Activated CD8-positive, alpha-beta memory T cell treated with anti-CD3 and anti-CD28 coated beads, Interleukin-2, amount 10 ng/mL, durations not matched to agents 7 days and 5 days (primary cell): ENCODE measurements at regions not wholly inside any gene's neighbourhood (a gene's known extent, or its start where the extent isn't known, plus 50 kb on each side); places are given as distances from the start of the nearest gene placed in this dataset.
"Not testable (repeated sequence)": the region's sequence is repeated elsewhere in the genome, so short reads cannot be mapped to it uniquely, and the experiment has no call there.

Source experiments
- ATAC-seq: fragments of 150-1000 bp; cut with Tn5 transposase; one replicate; pipeline ENCODE4 v1.10.0; 2021; ENCODE audit warnings: moderate library complexity
- CTCF ChIA-PET: fragments of 350-600 bp; sonication (Branson Sonifier 250); formaldehyde crosslinking; loops from one replicate; lab custom pipeline; 2021; ENCODE audit warnings: antibody characterized with exemption; lab: Charles Lee
- DNase-seq: peaks from one replicate; pipeline ENCODE4 v3.0.0-alpha.2; 2020
- H3K27ac Mint-ChIP-seq: one replicate; pipeline ENCODE4 v1.8.0; 2021; ENCODE audit warnings: mild to moderate bottlenecking, mixed read lengths
- H3K27me3 Mint-ChIP-seq: one replicate; pipeline ENCODE4 v1.8.0; 2021; ENCODE audit warnings: mixed read lengths
- H3K36me3 Mint-ChIP-seq: one replicate; pipeline ENCODE4 v1.8.0; 2021; ENCODE audit warnings: mild to moderate bottlenecking, mixed read lengths
- H3K4me1 Mint-ChIP-seq: one replicate; pipeline ENCODE4 v1.8.0; 2021; ENCODE audit warnings: mixed read lengths
- H3K4me3 Mint-ChIP-seq: one replicate; pipeline ENCODE4 v1.8.0; 2021; ENCODE audit warnings: mild to moderate bottlenecking, moderate library complexity, mixed read lengths
- H3K9me3 Mint-ChIP-seq: one replicate; pipeline ENCODE4 v1.8.0; 2022; ENCODE audit warnings: low read depth, mixed read lengths

DNA sequence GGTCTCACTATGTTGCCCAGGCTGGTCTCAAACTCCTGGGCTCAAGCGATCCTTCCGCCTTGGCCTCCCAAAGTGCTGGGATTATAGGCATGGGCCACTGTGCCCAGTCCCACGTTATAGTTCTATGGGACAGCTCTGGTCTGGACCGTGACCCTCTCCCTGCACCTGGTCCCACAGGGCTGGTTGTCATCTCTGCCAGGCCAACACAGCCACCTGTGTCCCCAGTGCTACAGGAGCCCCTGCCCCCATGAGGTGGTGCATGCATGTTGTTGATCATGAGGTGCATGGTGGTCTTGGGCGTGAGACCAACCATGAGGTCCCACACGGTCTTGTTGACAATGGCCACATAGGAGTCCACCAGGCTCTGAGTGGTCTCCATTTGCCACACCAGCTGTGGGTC lies 51.0 kb upstream of the UBE2Q2 start:
- DNase-seq, H3K36me3 Mint-ChIP-seq, H3K9me3 Mint-ChIP-seq, H3K4me1 Mint-ChIP-seq, H3K27ac Mint-ChIP-seq, CTCF ChIA-PET, H3K4me3 Mint-ChIP-seq, ATAC-seq: not testable (repeated sequence)
- peaks cover 49% of the 10 kb centered on the region for H3K27me3 Mint-ChIP-seq

DNA sequence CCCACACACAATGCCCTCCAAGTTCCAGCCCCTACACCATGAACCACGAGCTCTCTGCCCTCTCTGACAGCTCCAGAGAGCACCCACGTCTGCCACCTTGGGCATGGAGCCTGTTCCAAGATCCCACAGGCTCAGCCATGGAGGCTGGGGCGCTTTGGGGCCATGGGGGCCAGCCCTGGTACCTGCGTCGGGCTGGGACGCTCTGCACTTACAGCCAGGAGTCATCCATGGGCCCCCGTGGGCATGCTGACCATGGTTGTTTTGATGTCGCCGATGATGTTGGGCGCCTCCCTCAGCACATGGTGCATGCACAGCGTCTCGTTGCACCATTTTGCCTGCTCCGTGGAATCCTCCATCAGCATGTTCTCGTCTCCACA lies 51.9 kb upstream of the UBE2Q2 start:
- Mint-ChIP-seq H3K36me3 (no peaks in the 10 kb centered on the region), H3K4me1 (no peaks in the 10 kb centered on the region), H3K4me3 (no peak overlapping the region), H3K27ac (no peak overlapping the region), H3K9me3 (no peaks in the 10 kb centered on the region), H3K27me3 (peaks cover 51% of the 10 kb centered on the region)
- CTCF ChIA-PET: no interaction called here
- DNase-seq (no peak), ATAC-seq (no peak)

DNA sequence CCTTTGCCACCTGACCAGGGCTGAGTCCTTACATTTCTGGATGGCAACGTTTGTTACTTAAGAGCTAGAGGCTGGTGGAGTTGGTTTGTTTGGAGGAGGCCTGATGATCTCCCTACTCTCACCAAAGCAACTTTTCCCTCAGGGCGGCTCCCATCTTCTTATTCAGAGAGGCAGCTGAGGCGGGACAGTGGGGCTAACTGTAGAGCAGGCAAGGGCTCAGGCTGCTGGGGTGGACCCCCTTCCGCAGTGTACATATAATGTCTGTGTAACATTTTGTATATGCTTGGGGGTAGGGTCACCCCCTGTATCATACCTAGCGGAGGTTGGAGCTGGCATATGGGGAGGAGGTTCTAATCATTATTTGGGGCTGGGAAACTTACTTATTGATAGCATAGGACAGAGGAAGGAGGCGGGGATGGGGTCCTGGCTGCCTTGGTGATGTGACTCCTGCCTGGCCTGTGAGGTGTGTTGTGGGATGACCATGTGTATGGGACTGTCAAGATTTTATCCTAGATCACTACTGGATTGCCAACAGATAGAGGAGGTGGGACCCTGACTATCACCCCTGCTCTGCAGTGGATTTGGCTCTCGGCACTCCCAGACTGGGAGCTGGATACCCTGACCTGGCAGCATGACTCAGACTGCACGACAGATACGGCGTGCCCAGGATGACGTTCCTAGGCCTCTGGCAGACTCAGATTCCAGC lies 52.5 kb upstream of the UBE2Q2 start:
- H3K9me3 Mint-ChIP-seq: no peaks in the 10 kb centered on the region
- H3K4me1 Mint-ChIP-seq: peaks cover 2% of the 10 kb centered on the region
- no peak overlapping the region for H3K27ac Mint-ChIP-seq
- ATAC-seq (no peak), DNase-seq (no peak)
- CTCF ChIA-PET: interaction anchor here (0.7 to 1.0 kb wide), 2 partner anchors 12 to 104 kb away, joined by 3 read pairs; no protein-coding TSS in a partner anchor
- H3K36me3 Mint-ChIP-seq: no peaks in the 10 kb centered on the region
- H3K4me3 Mint-ChIP-seq: no peak overlapping the region
- peaks cover 54% of the 10 kb centered on the region for H3K27me3 Mint-ChIP-seq

DNA sequence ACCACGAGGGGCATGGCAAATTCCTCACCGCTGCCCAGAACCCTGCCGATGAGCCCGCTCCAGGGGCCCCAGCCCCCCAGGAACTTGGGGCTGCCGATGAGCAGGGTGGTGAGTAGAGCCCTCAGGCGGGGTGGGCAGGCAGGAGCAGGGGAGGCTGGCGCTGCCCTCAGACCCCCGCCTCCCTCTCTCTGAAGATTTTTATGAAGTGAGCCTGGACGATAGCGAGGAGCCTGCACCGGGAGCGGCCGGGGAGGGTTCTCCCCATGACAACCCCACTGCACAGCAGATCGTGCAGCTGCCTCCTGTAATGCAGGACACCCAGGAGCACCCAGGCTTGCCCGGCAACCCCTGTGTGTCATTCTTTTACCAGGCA lies 56.7 kb upstream of the UBE2Q2 start:
- H3K4me1 Mint-ChIP-seq: peaks cover 2% of the 10 kb centered on the region
- CTCF ChIA-PET: interaction anchor here (1.2 to 2.0 kb wide), 5 partner anchors 15 to 353 kb away, joined by 3 to 6 read pairs (median 4); a partner anchor contains a TSS
- H3K9me3 Mint-ChIP-seq: no peaks in the 10 kb centered on the region
- DNase-seq: peak; percentile 25
- H3K4me3 Mint-ChIP-seq: no peak overlapping the region
- ATAC-seq: no peak
- no peak overlapping the region for H3K27ac Mint-ChIP-seq
- no peaks in the 10 kb centered on the region for H3K36me3 Mint-ChIP-seq
- peaks cover 57% of the 10 kb centered on the region for H3K27me3 Mint-ChIP-seq

DNA sequence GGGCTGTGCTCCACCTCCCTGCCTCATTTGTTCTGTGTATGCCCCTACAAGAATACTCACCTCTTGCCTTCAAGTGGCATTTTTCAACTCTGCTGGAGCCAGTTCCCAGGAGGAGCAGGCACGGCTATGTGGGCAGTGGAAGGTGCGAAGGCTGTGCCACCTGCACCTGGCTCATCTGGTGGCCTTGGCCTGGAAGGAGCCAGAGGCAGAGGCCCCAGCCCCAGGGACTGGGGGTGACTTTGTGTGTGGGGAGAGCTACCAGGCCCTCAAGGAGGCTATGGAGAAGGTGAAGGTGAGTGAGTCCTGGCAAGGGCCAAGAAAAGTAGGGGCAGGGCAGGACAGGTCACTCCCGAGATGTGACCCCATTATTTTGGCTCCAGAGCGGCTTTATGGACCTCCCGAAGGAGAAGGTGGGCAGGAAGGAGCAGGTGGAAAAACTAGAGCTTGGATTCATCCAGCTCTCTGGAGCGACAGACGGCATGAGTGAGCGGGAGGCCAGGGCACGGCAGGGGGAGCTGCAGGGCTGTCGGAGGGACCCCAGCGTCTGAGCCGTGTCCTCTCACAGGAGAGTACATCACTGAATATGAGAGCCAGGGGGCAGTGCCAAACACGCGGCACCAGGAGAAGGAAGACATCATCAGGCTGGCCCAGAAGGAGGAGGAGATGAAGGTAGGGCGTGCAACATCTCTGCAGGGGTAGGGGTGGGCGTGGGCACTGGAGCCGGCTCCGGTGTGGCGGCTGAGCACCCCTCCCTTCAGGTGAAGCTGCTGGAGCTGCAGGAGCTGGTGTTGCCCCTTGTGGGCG lies 57.3 kb upstream of the UBE2Q2 start:
- H3K27me3 Mint-ChIP-seq: peaks cover 57% of the 10 kb centered on the region
- CTCF ChIA-PET: interaction anchor here (1.2 to 2.0 kb wide), 4 partner anchors 16 to 353 kb away, joined by 3 to 6 read pairs (median 4); no protein-coding TSS in a partner anchor
- no peak overlapping the region for H3K27ac Mint-ChIP-seq
- H3K4me3 Mint-ChIP-seq: no peak overlapping the region
- H3K9me3 Mint-ChIP-seq: no peaks in the 10 kb centered on the region
- peak; percentile 44 for DNase-seq
- H3K36me3 Mint-ChIP-seq: no peaks in the 10 kb centered on the region
- no peak for ATAC-seq
- peaks cover 2% of the 10 kb centered on the region for H3K4me1 Mint-ChIP-seq

DNA sequence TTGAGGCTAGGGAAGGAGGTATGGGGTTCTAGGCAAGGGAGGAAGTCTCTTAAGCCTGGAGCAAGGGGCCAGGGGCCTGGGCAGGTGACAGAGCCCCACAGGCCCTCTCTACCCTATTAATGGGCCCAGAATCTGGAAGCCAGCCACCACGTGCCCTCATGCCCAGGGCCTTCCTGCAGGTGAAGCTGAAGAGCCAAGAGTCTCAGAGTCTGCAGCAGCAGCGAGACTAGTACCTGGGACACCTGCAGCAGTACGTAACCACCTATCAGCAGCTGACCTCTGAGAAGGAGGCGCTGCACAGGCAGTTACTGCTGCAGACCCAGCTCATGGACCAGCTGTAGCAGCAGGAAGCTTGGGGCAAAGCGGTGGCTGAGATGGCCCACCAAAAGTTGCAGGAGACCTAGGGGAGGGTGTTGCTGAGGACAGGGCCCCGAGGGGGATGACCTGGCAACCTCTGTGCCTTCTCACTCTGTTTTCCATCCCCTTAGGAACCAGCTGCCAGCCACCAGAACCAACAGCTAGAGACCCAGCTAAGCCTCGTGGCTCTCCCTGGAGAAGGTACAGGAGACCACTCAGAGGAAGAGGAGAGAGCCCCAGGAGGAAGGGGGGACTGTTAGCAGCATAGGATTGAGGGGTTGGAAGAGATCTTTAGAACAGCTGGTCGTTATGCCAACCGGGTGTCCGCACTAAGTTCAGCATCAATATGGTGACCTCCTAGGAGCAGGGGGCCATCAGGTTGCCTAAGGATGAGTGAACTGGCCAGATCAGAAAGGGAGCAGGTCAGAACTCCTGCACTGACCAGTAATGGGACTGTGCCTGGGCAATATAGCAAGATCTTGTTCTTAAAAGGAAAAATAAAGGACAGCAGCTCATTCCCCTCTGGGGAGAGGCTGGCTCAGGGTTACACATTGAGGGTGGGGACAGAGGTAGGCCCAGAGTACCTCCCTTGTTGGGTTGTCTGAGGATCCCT lies 58.5 kb upstream of the UBE2Q2 start:
- not testable (repeated sequence) for ATAC-seq
- peaks cover 61% of the 10 kb centered on the region for H3K27me3 Mint-ChIP-seq

DNA sequence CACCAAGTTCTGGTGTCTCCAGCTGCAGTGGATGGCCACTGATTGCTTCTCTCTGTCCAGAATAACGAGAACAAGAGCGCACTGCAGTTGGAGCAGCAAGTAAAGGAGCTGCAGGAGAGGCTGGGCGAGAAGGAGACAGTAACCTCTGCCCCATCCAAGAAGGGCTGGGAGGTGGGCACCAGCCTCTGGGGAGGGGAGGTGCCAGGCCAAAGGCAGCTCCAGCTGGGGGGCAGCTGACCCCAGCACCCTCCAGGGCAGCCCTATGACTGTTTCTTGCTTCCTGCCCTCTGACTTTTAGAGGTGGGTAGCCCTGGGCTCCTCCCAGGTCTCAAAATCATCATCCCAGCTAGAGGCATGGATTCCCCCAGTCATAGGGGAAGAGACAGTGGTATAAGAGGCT lies 59.7 kb upstream of the UBE2Q2 start:
- H3K27ac Mint-ChIP-seq, H3K36me3 Mint-ChIP-seq, CTCF ChIA-PET, ATAC-seq, H3K4me3 Mint-ChIP-seq, H3K9me3 Mint-ChIP-seq, H3K4me1 Mint-ChIP-seq: not testable (repeated sequence)
- peak; percentile 15 for DNase-seq
- H3K27me3 Mint-ChIP-seq: peaks cover 66% of the 10 kb centered on the region

More for the DNA sequence above, 58.5 kb upstream of the UBE2Q2 start:
- H3K4me1 Mint-ChIP-seq, H3K9me3 Mint-ChIP-seq, H3K4me3 Mint-ChIP-seq, H3K36me3 Mint-ChIP-seq, H3K27ac Mint-ChIP-seq, CTCF ChIA-PET: not testable (repeated sequence)
- peak; percentile 8 for DNase-seq

DNA sequence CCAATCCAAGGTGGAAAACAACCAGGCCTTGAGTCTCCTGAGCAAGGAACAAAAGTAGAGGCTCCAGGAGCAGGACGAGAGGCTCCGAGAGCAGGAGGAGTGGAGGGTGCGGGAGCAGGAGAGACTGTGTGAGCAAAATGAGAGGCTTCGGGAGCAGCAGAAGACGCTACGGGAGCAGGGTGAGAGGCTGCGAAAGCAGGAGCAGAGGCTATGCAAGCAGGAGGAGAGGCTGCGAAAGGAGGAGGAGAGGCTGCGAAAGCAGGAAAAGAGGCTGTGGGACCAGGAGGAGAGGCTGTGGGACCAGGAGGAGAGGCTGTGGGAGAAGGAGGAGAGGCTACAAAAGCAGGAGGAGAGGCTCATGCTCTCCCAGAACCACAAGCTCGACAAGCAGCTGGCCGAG lies 60.3 kb upstream of the UBE2Q2 start:
- Mint-ChIP-seq H3K27ac (no peak overlapping the region), H3K36me3 (no peaks in the 10 kb centered on the region)
- CTCF ChIA-PET: no interaction called here

DNA sequence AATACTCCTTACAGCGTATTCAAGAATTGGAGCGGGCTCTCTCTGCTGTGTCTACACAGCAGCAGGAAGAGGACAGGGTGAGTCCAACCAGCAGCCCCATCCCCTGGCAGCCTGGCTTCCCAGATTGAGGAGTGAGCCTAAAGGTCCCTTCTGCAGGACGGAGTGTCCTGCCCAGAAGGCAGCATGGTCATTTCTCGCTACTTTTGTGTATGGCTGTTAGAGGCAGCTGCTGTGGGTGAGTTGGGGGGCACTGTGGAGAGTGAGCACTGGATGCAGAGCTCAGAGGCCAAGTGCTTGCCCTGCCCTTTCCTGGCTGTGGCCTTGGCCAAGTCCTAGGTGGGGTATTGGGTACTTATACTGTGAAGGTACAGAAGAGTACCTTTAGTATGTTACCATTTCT lies 62.3 kb upstream of the UBE2Q2 start:
- DNase-seq: peak; percentile 21
- CTCF ChIA-PET, H3K36me3 Mint-ChIP-seq, ATAC-seq, H3K4me1 Mint-ChIP-seq, H3K9me3 Mint-ChIP-seq, H3K27ac Mint-ChIP-seq, H3K4me3 Mint-ChIP-seq: not testable (repeated sequence)
- peaks cover 42% of the 10 kb centered on the region for H3K27me3 Mint-ChIP-seq

More for the DNA sequence above, 60.3 kb upstream of the UBE2Q2 start:
- Mint-ChIP-seq H3K27me3 (peaks cover 62% of the 10 kb centered on the region), H3K4me1 (peaks cover 2% of the 10 kb centered on the region), H3K9me3 (no peaks in the 10 kb centered on the region), H3K4me3 (no peak overlapping the region)
- DNase-seq (peak; percentile 34), ATAC-seq (no peak)

DNA sequence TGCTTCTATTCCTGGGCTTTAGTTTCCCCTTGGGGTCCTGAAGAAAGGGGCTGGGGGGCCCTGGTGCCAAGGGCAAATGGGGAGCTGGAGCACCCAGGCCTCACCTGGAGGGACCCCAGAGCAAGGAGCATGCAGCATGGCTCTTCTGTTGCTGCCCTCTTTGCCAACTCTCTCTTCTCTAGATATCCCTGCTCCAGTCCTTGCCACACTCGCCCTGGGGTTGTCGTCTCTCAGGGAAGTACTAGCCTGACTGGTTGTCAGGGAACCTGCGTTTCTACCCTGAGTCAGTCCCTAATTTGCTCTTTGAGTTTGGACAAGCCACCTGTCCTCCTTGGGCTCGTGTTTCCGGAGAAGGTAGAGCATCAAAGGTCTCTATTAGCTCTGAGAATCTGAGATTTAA lies 63.7 kb upstream of the UBE2Q2 start:
- H3K36me3 Mint-ChIP-seq: no peaks in the 10 kb centered on the region
- no peak for ATAC-seq
- peaks cover 37% of the 10 kb centered on the region for H3K27me3 Mint-ChIP-seq
- H3K27ac Mint-ChIP-seq: no peak overlapping the region
- no peaks in the 10 kb centered on the region for H3K9me3 Mint-ChIP-seq
- CTCF ChIA-PET: no interaction called here
- peak; percentile 7 for DNase-seq
- H3K4me3 Mint-ChIP-seq: no peak overlapping the region
- H3K4me1 Mint-ChIP-seq: peaks cover 6% of the 10 kb centered on the region

DNA sequence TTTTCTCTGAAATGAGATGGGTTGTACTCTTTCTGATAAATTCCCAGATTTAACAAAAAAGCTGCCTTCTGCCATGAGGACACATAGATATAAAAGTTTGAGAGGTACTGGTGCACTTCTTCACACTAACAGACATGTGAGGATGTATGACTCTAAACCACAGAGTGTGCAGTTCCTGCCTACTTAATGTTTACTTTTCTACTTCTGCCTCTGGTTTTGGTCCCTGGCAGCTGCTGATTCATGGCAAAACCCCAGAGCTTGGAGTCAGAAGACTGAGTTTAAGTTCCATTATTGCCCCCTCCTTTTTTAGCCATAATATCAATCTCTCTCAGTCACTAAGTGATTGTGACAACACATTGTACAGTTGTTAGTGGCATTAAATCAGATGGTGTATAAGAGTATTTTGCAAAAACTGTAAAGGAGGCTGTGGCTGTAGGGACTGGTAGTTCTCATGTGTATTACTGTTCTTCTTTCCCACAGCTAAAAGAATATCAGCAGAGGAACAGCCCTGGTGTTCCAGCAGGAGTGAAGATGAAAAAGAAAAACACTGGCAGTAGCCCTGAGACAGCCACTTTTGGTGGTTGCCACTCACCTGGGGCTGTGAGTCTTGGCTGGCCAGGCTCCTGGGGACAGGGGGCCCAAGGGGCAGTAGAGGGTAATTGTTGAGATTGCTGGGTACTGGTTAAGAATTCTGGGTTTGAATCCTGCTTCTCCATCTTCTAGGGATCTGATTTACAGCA lies 64.4 kb upstream of the CSPG4 start:
- not testable (repeated sequence) for H3K4me1 Mint-ChIP-seq, ATAC-seq

DNA sequence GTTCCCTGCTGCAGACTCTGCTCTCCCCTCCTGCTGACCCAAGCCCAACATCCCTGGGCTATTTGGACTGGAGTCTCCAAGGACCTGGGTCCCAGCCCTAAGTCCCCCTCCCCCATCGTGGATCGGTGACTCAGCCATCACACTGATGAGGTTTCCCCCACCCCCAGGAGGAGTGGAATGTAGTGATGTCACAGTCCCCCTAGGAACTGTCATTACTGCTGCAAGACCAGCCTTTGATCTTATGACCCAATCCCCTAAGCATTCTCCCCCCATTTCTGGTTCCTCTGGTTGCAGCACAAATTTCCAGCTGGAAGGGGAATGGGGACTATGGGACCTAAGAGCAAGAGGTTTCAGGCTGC lies 63.4 kb upstream of the CSPG4 start:
- peaks cover 10% of the 10 kb centered on the region for H3K4me1 Mint-ChIP-seq
- no peak for DNase-seq
- no peaks in the 10 kb centered on the region for H3K9me3 Mint-ChIP-seq
- no peak overlapping the region for H3K27ac Mint-ChIP-seq
- no peak for ATAC-seq
- H3K27me3 Mint-ChIP-seq: peaks cover 26% of the 10 kb centered on the region
- no peaks in the 10 kb centered on the region for H3K36me3 Mint-ChIP-seq
- H3K4me3 Mint-ChIP-seq: no peak overlapping the region
- CTCF ChIA-PET: interaction anchor here (1.5 kb wide), 1 partner anchor 26 kb away, joined by 7 read pairs; no protein-coding TSS in a partner anchor

More for the DNA sequence above, 64.4 kb upstream of the CSPG4 start:
- not testable (repeated sequence) for H3K9me3 Mint-ChIP-seq, H3K4me3 Mint-ChIP-seq, H3K36me3 Mint-ChIP-seq, H3K27ac Mint-ChIP-seq
- CTCF ChIA-PET: interaction anchor here (1.5 kb wide), 1 partner anchor 25 kb away, joined by 7 read pairs; no protein-coding TSS in a partner anchor
- peak; percentile 9 for DNase-seq
- H3K27me3 Mint-ChIP-seq: peaks cover 27% of the 10 kb centered on the region
